ENCODE measurements at regions not wholly inside any gene's neighbourhood (a gene's known extent, or its start where the extent isn't known, plus 50 kb on each side); places are given as distances from the start of the nearest gene placed in this dataset.

DNA sequence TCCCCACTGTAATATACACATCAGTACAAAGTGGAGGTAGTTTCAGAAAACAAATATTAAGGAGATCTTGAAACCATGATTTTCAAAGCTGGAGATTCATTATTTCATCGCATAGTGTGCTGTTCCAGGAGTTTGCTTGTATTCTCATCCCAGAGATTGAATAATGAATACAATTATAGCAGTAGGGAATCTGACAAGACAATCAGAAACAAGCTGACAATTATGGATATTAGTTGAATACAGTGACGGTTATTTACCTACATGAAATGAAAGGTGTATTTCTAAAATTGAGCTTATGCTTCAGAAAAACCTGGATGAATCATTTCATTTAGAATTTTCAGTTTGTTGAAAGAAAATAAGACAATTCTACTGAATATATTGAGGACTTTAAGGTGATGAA, 2119.0 kb downstream of the MRPL39 start:
- peaks cover 2% of the 10 kb centered on the region; the same call in 2 of the 3 replicates for H3K9me3 Mint-ChIP-seq
- no peak overlapping the region for H3K4me2 ChIP-seq
- TF ChIP-seq ZNF114 (CRISPR knock-in tag; IDR thresholded peaks at IDR 0.05) (no peak), NANOG (IDR thresholded peaks at IDR 0.05; ENCODE audit: borderline replicate concordance) (no peak), POLR2AphosphoS5 (IDR thresholded peaks at IDR 0.05; ENCODE audit: low read depth) (no peak), EZH2phosphoT487 (IDR thresholded peaks at IDR 0.05; ENCODE audit: unreplicated experiment) (no peak), JUNB (IDR thresholded peaks at IDR 0.05; ENCODE audit: unreplicated experiment) (no peak), STAT1 (IDR thresholded peaks at IDR 0.05; ENCODE audit: unreplicated experiment) (no peak), CREB1 (CRISPR knock-in tag; IDR thresholded peaks at IDR 0.05; ENCODE audit: low read depth) (no peak), ZNF331 (CRISPR knock-in tag; IDR thresholded peaks at IDR 0.05; ENCODE audit: low read depth) (no peak), EZH2 (IDR thresholded peaks at IDR 0.05; ENCODE audit: low read depth, unreplicated experiment) (no peak)
- TF ChIP-seq, protein P1, sequence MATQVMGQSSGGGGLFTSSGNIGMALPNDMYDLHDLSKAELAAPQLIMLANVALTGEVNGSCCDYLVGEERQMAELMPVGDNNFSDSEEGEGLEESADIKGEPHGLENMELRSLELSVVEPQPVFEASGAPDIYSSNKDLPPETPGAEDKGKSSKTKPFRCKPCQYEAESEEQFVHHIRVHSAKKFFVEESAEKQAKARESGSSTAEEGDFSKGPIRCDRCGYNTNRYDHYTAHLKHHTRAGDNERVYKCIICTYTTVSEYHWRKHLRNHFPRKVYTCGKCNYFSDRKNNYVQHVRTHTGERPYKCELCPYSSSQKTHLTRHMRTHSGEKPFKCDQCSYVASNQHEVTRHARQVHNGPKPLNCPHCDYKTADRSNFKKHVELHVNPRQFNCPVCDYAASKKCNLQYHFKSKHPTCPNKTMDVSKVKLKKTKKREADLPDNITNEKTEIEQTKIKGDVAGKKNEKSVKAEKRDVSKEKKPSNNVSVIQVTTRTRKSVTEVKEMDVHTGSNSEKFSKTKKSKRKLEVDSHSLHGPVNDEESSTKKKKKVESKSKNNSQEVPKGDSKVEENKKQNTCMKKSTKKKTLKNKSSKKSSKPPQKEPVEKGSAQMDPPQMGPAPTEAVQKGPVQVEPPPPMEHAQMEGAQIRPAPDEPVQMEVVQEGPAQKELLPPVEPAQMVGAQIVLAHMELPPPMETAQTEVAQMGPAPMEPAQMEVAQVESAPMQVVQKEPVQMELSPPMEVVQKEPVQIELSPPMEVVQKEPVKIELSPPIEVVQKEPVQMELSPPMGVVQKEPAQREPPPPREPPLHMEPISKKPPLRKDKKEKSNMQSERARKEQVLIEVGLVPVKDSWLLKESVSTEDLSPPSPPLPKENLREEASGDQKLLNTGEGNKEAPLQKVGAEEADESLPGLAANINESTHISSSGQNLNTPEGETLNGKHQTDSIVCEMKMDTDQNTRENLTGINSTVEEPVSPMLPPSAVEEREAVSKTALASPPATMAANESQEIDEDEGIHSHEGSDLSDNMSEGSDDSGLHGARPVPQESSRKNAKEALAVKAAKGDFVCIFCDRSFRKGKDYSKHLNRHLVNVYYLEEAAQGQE (IDR thresholded peaks at IDR 0.05; ENCODE audit: unreplicated experiment): no peak
- TF ChIP-seq, protein P2, sequence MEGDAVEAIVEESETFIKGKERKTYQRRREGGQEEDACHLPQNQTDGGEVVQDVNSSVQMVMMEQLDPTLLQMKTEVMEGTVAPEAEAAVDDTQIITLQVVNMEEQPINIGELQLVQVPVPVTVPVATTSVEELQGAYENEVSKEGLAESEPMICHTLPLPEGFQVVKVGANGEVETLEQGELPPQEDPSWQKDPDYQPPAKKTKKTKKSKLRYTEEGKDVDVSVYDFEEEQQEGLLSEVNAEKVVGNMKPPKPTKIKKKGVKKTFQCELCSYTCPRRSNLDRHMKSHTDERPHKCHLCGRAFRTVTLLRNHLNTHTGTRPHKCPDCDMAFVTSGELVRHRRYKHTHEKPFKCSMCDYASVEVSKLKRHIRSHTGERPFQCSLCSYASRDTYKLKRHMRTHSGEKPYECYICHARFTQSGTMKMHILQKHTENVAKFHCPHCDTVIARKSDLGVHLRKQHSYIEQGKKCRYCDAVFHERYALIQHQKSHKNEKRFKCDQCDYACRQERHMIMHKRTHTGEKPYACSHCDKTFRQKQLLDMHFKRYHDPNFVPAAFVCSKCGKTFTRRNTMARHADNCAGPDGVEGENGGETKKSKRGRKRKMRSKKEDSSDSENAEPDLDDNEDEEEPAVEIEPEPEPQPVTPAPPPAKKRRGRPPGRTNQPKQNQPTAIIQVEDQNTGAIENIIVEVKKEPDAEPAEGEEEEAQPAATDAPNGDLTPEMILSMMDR (conservative IDR thresholded peaks at IDR 0.05; ENCODE audit: low read depth in 2 of 2): no peak
- TF ChIP-seq, protein P3, sequence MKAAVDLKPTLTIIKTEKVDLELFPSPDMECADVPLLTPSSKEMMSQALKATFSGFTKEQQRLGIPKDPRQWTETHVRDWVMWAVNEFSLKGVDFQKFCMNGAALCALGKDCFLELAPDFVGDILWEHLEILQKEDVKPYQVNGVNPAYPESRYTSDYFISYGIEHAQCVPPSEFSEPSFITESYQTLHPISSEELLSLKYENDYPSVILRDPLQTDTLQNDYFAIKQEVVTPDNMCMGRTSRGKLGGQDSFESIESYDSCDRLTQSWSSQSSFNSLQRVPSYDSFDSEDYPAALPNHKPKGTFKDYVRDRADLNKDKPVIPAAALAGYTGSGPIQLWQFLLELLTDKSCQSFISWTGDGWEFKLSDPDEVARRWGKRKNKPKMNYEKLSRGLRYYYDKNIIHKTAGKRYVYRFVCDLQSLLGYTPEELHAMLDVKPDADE (IDR thresholded peaks at IDR 0.05): no peak
- TF ChIP-seq, protein P4, sequence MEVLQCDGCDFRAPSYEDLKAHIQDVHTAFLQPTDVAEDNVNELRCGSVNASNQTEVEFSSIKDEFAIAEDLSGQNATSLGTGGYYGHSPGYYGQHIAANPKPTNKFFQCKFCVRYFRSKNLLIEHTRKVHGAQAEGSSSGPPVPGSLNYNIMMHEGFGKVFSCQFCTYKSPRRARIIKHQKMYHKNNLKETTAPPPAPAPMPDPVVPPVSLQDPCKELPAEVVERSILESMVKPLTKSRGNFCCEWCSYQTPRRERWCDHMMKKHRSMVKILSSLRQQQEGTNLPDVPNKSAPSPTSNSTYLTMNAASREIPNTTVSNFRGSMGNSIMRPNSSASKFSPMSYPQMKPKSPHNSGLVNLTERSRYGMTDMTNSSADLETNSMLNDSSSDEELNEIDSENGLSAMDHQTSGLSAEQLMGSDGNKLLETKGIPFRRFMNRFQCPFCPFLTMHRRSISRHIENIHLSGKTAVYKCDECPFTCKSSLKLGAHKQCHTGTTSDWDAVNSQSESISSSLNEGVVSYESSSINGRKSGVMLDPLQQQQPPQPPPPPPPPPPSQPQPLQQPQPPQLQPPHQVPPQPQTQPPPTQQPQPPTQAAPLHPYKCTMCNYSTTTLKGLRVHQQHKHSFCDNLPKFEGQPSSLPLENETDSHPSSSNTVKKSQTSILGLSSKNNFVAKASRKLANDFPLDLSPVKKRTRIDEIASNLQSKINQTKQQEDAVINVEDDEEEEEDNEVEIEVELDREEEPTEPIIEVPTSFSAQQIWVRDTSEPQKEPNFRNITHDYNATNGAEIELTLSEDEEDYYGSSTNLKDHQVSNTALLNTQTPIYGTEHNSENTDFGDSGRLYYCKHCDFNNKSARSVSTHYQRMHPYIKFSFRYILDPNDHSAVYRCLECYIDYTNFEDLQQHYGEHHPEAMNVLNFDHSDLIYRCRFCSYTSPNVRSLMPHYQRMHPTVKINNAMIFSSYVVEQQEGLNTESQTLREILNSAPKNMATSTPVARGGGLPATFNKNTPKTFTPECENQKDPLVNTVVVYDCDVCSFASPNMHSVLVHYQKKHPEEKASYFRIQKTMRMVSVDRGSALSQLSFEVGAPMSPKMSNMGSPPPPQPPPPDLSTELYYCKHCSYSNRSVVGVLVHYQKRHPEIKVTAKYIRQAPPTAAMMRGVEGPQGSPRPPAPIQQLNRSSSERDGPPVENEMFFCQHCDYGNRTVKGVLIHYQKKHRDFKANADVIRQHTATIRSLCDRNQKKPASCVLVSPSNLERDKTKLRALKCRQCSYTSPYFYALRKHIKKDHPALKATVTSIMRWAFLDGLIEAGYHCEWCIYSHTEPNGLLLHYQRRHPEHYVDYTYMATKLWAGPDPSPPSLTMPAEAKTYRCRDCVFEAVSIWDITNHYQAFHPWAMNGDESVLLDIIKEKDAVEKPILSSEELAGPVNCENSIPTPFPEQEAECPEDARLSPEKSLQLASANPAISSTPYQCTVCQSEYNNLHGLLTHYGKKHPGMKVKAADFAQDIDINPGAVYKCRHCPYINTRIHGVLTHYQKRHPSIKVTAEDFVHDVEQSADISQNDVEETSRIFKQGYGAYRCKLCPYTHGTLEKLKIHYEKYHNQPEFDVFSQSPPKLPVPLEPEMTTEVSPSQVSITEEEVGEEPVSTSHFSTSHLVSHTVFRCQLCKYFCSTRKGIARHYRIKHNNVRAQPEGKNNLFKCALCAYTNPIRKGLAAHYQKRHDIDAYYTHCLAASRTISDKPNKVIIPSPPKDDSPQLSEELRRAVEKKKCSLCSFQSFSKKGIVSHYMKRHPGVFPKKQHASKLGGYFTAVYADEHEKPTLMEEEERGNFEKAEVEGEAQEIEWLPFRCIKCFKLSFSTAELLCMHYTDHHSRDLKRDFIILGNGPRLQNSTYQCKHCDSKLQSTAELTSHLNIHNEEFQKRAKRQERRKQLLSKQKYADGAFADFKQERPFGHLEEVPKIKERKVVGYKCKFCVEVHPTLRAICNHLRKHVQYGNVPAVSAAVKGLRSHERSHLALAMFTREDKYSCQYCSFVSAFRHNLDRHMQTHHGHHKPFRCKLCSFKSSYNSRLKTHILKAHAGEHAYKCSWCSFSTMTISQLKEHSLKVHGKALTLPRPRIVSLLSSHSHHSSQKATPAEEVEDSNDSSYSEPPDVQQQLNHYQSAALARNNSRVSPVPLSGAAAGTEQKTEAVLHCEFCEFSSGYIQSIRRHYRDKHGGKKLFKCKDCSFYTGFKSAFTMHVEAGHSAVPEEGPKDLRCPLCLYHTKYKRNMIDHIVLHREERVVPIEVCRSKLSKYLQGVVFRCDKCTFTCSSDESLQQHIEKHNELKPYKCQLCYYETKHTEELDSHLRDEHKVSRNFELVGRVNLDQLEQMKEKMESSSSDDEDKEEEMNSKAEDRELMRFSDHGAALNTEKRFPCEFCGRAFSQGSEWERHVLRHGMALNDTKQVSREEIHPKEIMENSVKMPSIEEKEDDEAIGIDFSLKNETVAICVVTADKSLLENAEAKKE (CRISPR knock-in tag; IDR thresholded peaks at IDR 0.05): no peak
- H3K27ac Mint-ChIP-seq: no peak overlapping the region
- no peak for DNase-seq (ENCODE audit: low spot score)
- no peaks in the 10 kb centered on the region for H4K20me1 ChIP-seq (replicated peaks; ENCODE audit: insufficient read depth)
- H3K27me3 Mint-ChIP-seq (ENCODE audit: insufficient read depth, low read depth, poor library complexity): no peaks in the 10 kb centered on the region
- H3K4me1 Mint-ChIP-seq: peaks cover 2% of the 10 kb centered on the region; the same call in 1 of the 3 replicates
- no peak for ATAC-seq
- H3K4me1 ChIP-seq (ENCODE audit: insufficient read depth): no peaks in the 10 kb centered on the region
- no peak overlapping the region for H2AFZ ChIP-seq
- no peaks in the 10 kb centered on the region for H3K27me3 ChIP-seq (ENCODE audit: insufficient read depth)
- H3K79me2 ChIP-seq (replicated peaks; ENCODE audit: insufficient read depth): no peaks in the 10 kb centered on the region
- no peaks in the 10 kb centered on the region for H3K36me3 Mint-ChIP-seq (ENCODE audit: low read depth)
- H3K36me3 ChIP-seq (ENCODE audit: insufficient read depth): no peaks in the 10 kb centered on the region
- H3K4me3 Mint-ChIP-seq: no peak overlapping the region
- H3K9me2 ChIP-seq (ENCODE audit: insufficient read depth): no peaks in the 10 kb centered on the region
- H3F3A ChIP-seq (replicated peaks; ENCODE audit: low read depth): no peaks in the 10 kb centered on the region
- H3K27ac ChIP-seq (ENCODE audit: low read depth): no peak overlapping the region
- no peak overlapping the region for H3K4me3 ChIP-seq

All from GM23338 (cell line).